ENCODE measurements at regions not wholly inside any gene's neighbourhood (a gene's known extent, or its start where the extent isn't known, plus 50 kb on each side); places are given as distances from the start of the nearest gene placed in this dataset.
"Not testable (repeated sequence)": the region's sequence is repeated elsewhere in the genome, so short reads cannot be mapped to it uniquely, and the experiment has no call there.

DNA sequence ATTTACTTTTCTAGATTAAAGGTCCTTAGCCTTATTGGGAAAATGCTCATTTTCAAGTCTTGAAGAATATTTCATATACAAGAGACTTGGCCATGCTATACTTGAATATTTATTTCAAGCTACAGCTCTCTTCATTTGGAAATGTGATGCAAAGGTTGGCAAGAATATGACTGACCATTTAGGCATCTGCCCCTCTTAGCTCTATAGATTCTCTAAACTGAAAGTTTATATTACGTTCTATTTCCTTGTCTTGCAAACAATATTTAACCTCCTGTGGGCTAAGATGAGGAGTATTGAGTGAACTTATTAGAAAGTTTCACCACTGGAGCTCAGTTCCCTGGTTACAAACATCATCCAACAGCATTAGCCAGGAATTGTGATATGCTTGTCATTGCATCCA, 593.1 kb downstream of the MAT2B start:
- no peaks in the 10 kb centered on the region for H3K9me3 Mint-ChIP-seq (ENCODE audit: low read depth)
- no peaks in the 10 kb centered on the region for H3K27me3 Mint-ChIP-seq
- no peak overlapping the region for H3K27ac Mint-ChIP-seq
- CTCF ChIA-PET, result no interaction called here
- intact Hi-C loops (cut with DNase I, micrococcal nuclease), result no loop called here
- ATAC-seq (no peak), DNase-seq (no peak)
- H3K36me3 Mint-ChIP-seq (ENCODE audit: low read depth), result no peaks in the 10 kb centered on the region
- H3K4me3 Mint-ChIP-seq, result no peak overlapping the region
- no peaks in the 10 kb centered on the region for H3K4me1 Mint-ChIP-seq
- POLR2A ChIA-PET, result no interaction called here

DNA sequence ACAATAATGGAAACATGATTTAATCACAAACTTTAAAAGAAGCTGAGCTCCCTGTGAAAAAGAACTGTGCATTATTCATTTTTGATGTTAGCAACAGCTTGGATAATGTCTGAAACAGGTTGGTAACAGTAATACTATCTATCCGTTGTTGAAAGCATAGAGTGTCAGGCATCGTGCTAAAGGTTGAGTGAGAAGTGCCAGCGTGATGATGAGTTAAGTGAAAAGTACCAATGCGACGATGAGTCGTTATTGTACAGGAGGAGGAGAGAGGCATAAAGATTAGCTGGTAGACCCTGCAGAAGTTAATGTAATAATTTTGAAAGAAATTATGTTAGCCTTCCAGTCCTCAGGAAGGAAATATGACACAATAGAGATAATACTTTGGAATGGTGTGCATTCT, 593.6 kb downstream of the MAT2B start:
- Mint-ChIP-seq H3K9me3 (ENCODE audit: low read depth) (no peaks in the 10 kb centered on the region), H3K4me1 (no peaks in the 10 kb centered on the region), H3K27ac (no peak overlapping the region), H3K36me3 (ENCODE audit: low read depth) (no peaks in the 10 kb centered on the region), H3K4me3 (no peak overlapping the region), H3K27me3 (no peaks in the 10 kb centered on the region)
- no peak for ATAC-seq
- CTCF ChIA-PET, result no interaction called here
- intact Hi-C loops (cut with DNase I, micrococcal nuclease), result no loop called here
- DNase-seq, result no peak
- POLR2A ChIA-PET, result no interaction called here

- Mint-ChIP-seq H3K27me3 (no peaks in the 10 kb centered on the region), H3K36me3 (ENCODE audit: low read depth) (no peaks in the 10 kb centered on the region), H3K27ac (no peak overlapping the region), H3K4me3 (no peak overlapping the region), H3K9me3 (ENCODE audit: low read depth) (peaks cover 4% of the 10 kb centered on the region), H3K4me1 (no peaks in the 10 kb centered on the region)
- intact Hi-C loops (cut with DNase I, micrococcal nuclease), result no loop called here
- DNase-seq, result no peak
- CTCF ChIA-PET, result no interaction called here
- ATAC-seq, result no peak
- POLR2A ChIA-PET, result no interaction called here
These were observed 610.0 kb downstream of the MAT2B start for GRCh38 chr5:164115420-164115819.

GRCh38 chr5:164119806-164120447, 614.5 kb downstream of the MAT2B start:
- intact Hi-C loops (cut with DNase I, micrococcal nuclease), result no loop called here
- Mint-ChIP-seq H3K27ac (no peak overlapping the region), H3K36me3 (ENCODE audit: low read depth) (no peaks in the 10 kb centered on the region), H3K9me3 (ENCODE audit: low read depth) (peaks cover 4% of the 10 kb centered on the region), H3K4me3 (no peak overlapping the region), H3K4me1 (no peaks in the 10 kb centered on the region), H3K27me3 (no peaks in the 10 kb centered on the region)
- DNase-seq, result no peak
- ATAC-seq, result no peak
- ChIA-PET CTCF (no interaction called here), POLR2A (no interaction called here)

DNA sequence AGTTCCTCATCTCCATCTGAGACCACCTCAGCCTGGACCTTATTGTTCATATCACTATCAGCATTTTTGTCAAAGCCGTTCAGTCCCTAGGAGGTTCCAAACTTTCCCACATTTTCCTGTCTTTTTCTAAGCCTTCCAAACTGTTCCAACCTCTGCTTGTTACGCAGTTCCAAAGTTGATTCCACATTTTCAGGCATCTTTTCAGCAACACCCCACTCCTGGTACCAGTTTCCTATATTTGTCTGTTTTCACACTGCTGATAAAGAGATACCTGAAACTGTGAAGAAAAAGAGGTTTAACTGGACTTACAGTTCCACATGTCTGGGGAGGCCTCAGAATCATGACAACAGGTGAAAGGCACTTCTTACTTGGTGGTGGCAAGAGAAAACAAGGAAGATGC, 622.1 kb downstream of the MAT2B start:
- no peak overlapping the region for H3K27ac Mint-ChIP-seq
- ATAC-seq, result no peak

DNA sequence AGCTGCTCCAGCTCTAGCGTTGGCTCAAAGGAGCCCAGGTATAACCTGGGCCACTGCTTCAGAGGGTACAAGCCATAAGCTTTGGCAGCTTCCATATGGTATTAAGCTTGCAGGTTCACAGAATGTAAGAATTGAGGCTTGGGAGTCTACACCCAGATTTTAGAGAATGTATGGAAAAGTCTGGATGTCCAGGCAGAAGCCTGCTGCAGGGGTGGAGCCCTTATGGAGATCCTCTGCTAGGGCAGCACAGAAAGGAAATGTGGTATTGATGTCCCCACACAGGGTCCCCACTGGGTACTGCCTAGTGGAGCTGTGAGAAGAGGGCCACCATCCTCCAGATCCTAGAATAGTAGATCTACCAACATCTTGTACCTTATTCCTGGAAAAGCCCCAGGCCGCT, 626.9 kb downstream of the MAT2B start:
- no peak overlapping the region for H3K4me3 Mint-ChIP-seq
- no peaks in the 10 kb centered on the region for H3K4me1 Mint-ChIP-seq
- no peak overlapping the region for H3K27ac Mint-ChIP-seq
- H3K27me3 Mint-ChIP-seq, result no peaks in the 10 kb centered on the region
- ATAC-seq (no peak), DNase-seq (no peak)
- intact Hi-C loops (cut with DNase I, micrococcal nuclease), result no loop called here
- ChIA-PET POLR2A (no interaction called here), CTCF (no interaction called here)
- H3K36me3 Mint-ChIP-seq (ENCODE audit: low read depth), result no peaks in the 10 kb centered on the region
- peaks cover 10% of the 10 kb centered on the region for H3K9me3 Mint-ChIP-seq (ENCODE audit: low read depth)

More for the DNA sequence above, 622.1 kb downstream of the MAT2B start:
- intact Hi-C loops (cut with DNase I, micrococcal nuclease), result no loop called here
- POLR2A ChIA-PET, result no interaction called here
- peaks cover 13% of the 10 kb centered on the region for H3K9me3 Mint-ChIP-seq (ENCODE audit: low read depth)
- CTCF ChIA-PET, result no interaction called here
- no peak overlapping the region for H3K4me3 Mint-ChIP-seq
- H3K27me3 Mint-ChIP-seq, result no peaks in the 10 kb centered on the region
- no peaks in the 10 kb centered on the region for H3K4me1 Mint-ChIP-seq
- no peaks in the 10 kb centered on the region for H3K36me3 Mint-ChIP-seq (ENCODE audit: low read depth)
- no peak for DNase-seq

- ChIA-PET CTCF (no interaction called here), POLR2A (no interaction called here)
- Mint-ChIP-seq H3K36me3 (ENCODE audit: low read depth) (no peaks in the 10 kb centered on the region), H3K27me3 (no peaks in the 10 kb centered on the region), H3K4me3 (no peak overlapping the region), H3K4me1 (no peaks in the 10 kb centered on the region), H3K27ac (no peak overlapping the region), H3K9me3 (ENCODE audit: low read depth) (no peaks in the 10 kb centered on the region)
- no peak for ATAC-seq
- no peak for DNase-seq
- intact Hi-C loops (cut with DNase I, micrococcal nuclease), result no loop called here
These were observed 631.7 kb downstream of the MAT2B start for GRCh38 chr5:164137095-164137494.

GRCh38 chr5:164139423-164139822, 634.0 kb downstream of the MAT2B start:
- Mint-ChIP-seq H3K36me3 (ENCODE audit: low read depth) (no peaks in the 10 kb centered on the region), H3K9me3 (ENCODE audit: low read depth) (peaks cover 2% of the 10 kb centered on the region), H3K4me3 (no peak overlapping the region), H3K4me1 (no peaks in the 10 kb centered on the region), H3K27ac (no peak overlapping the region), H3K27me3 (no peaks in the 10 kb centered on the region)
- CTCF ChIA-PET, result no interaction called here
- POLR2A ChIA-PET, result no interaction called here
- DNase-seq (no peak), ATAC-seq (no peak)
- intact Hi-C loops (cut with DNase I, micrococcal nuclease), result no loop called here

DNA sequence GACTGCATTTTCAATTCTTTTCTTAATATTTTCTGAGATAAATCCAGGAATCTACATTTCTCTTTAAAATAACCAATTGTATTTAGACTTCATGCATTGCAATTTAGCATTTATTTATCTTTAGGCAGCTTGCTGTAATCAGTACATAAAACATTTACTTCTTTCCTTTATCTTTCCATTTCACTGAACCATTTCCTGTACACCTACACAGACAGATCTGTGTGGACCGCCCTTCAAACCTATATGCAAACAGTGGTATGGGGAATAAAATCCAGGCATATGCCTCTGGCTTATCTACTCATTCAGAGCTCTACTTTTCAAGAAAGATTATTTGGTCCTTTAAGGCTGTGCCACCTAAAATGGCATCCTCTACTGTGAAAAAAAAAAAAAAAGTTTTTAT, 640.0 kb downstream of the MAT2B start:
- CTCF ChIA-PET, result interaction anchor here (0.7 kb wide), 1 partner anchor 1232 kb away, joined by 3 read pairs; no protein-coding TSS in a partner anchor
- peaks cover 5% of the 10 kb centered on the region for H3K9me3 Mint-ChIP-seq (ENCODE audit: low read depth)
- intact Hi-C loops (cut with DNase I, micrococcal nuclease), result no loop called here
- no peak overlapping the region for H3K27ac Mint-ChIP-seq
- ATAC-seq (no peak), DNase-seq (no peak)
- POLR2A ChIA-PET, result no interaction called here
- no peaks in the 10 kb centered on the region for H3K27me3 Mint-ChIP-seq
- no peak overlapping the region for H3K4me3 Mint-ChIP-seq
- no peaks in the 10 kb centered on the region for H3K4me1 Mint-ChIP-seq
- no peaks in the 10 kb centered on the region for H3K36me3 Mint-ChIP-seq (ENCODE audit: low read depth)

GRCh38 chr5:164146223-164146622, 640.8 kb downstream of the MAT2B start:
- no peaks in the 10 kb centered on the region for H3K36me3 Mint-ChIP-seq (ENCODE audit: low read depth)
- H3K27ac Mint-ChIP-seq, result no peak overlapping the region
- ChIA-PET CTCF (interaction anchor here (0.7 kb wide), 1 partner anchor 1231 kb away, joined by 3 read pairs; no protein-coding TSS in a partner anchor), POLR2A (no interaction called here)
- intact Hi-C loops (cut with DNase I, micrococcal nuclease), result no loop called here
- H3K9me3 Mint-ChIP-seq (ENCODE audit: low read depth), result peaks cover 5% of the 10 kb centered on the region
- H3K4me1 Mint-ChIP-seq, result no peaks in the 10 kb centered on the region
- H3K27me3 Mint-ChIP-seq, result no peaks in the 10 kb centered on the region
- ATAC-seq (no peak), DNase-seq (no peak)
- no peak overlapping the region for H3K4me3 Mint-ChIP-seq

GRCh38 chr5:164148292-164148691, 642.9 kb downstream of the MAT2B start:
- CTCF ChIA-PET, result no interaction called here
- no peaks in the 10 kb centered on the region for H3K27me3 Mint-ChIP-seq
- no peaks in the 10 kb centered on the region for H3K4me1 Mint-ChIP-seq
- H3K36me3 Mint-ChIP-seq (ENCODE audit: low read depth), result no peaks in the 10 kb centered on the region
- peaks cover 12% of the 10 kb centered on the region for H3K9me3 Mint-ChIP-seq (ENCODE audit: low read depth)
- no peak overlapping the region for H3K4me3 Mint-ChIP-seq
- no peak overlapping the region for H3K27ac Mint-ChIP-seq
- POLR2A ChIA-PET, result no interaction called here
- no peak for ATAC-seq
- DNase-seq, result no peak
- intact Hi-C loops (cut with DNase I, micrococcal nuclease), result no loop called here

- H3K4me3 Mint-ChIP-seq; DNase-seq; H3K36me3 Mint-ChIP-seq (ENCODE audit: low read depth); CTCF ChIA-PET; POLR2A ChIA-PET; H3K27ac Mint-ChIP-seq; ATAC-seq; intact Hi-C loops (cut with DNase I, micrococcal nuclease); H3K27me3 Mint-ChIP-seq; H3K4me1 Mint-ChIP-seq: not testable (repeated sequence)
- H3K9me3 Mint-ChIP-seq (ENCODE audit: low read depth), result peaks cover 14% of the 10 kb centered on the region
These were observed 647.1 kb downstream of the MAT2B start for GRCh38 chr5:164152539-164152938.
